HAP-1 (cell line): ENCODE measurements at regions not wholly inside any gene's neighbourhood (a gene's known extent, or its start where the extent isn't known, plus 50 kb on each side); places are given as distances from the start of the nearest gene placed in this dataset.
"Not testable (repeated sequence)": the region's sequence is repeated elsewhere in the genome, so short reads cannot be mapped to it uniquely, and the experiment has no call there.

ENCODE experiments used
- DNase-seq, 2 experiments: peaks; one replicate each; pipeline ENCODE4 v3.0.0-alpha.2; 2016 to 2020; ENCODE audit warnings: low spot score in 2 of 2
- H3K27me3 ChIP-seq: fragments of 250-450 bp; sonication (Bioruptor Pico); 2 replicates; pipeline ENCODE4 v1.5.1; 2020; ENCODE audit warnings: low read depth, mild to moderate bottlenecking, moderate library complexity
- H3K36me3 ChIP-seq: fragments of 250-450 bp; sonication (Bioruptor Pico); replicated peaks from 2 replicates; pipeline ENCODE4 v1.5.1; 2020; ENCODE audit warnings: mild to moderate bottlenecking
- H3K4me1 ChIP-seq: fragments of 250-450 bp; sonication (Bioruptor Pico); 2 replicates; pipeline ENCODE4 v1.5.1; 2020; ENCODE audit warnings: mild to moderate bottlenecking
- H3K4me3 ChIP-seq: fragments of 250-450 bp; sonication (Bioruptor Pico); 2 replicates; pipeline ENCODE4 v1.5.1; 2020; ENCODE audit warnings: mild to moderate bottlenecking, moderate library complexity
- H3K9me3 ChIP-seq: fragments of 250-450 bp; sonication (Bioruptor Pico); 2 replicates; pipeline ENCODE4 v1.5.1; 2020; ENCODE audit warnings: mild to moderate bottlenecking, moderate library complexity
- in situ Hi-C: fragments of 300-500 bp; cut with MboI; formaldehyde crosslinking; loops from 3 replicates; pipeline ENCODE4 v1.14.3; 2020; ENCODE audit warnings: low sequenced_read_pairs, inconsistent platforms, mixed read lengths

GRCh38 chr2:59385971-59386370 is 1144.8 kb upstream of the FANCL start:
- DNase-seq = no peak
- no peaks in the 10 kb centered on the region for H3K4me1 ChIP-seq
- H3K9me3 ChIP-seq = no peaks in the 10 kb centered on the region
- H3K36me3 ChIP-seq = no peaks in the 10 kb centered on the region
- H3K27me3 ChIP-seq = no peaks in the 10 kb centered on the region
- H3K4me3 ChIP-seq = no peak overlapping the region
- in situ Hi-C loops = no loop called here

GRCh38 chr2:59383473-59383872 is 1142.3 kb upstream of the FANCL start:
- Histone ChIP-seq H3K9me3 (no peaks in the 10 kb centered on the region), H3K4me1 (no peaks in the 10 kb centered on the region), H3K27me3 (no peaks in the 10 kb centered on the region), H3K4me3 (no peak overlapping the region), H3K36me3 (no peaks in the 10 kb centered on the region)
- in situ Hi-C loops = no loop called here
- no peak for DNase-seq

DNA sequence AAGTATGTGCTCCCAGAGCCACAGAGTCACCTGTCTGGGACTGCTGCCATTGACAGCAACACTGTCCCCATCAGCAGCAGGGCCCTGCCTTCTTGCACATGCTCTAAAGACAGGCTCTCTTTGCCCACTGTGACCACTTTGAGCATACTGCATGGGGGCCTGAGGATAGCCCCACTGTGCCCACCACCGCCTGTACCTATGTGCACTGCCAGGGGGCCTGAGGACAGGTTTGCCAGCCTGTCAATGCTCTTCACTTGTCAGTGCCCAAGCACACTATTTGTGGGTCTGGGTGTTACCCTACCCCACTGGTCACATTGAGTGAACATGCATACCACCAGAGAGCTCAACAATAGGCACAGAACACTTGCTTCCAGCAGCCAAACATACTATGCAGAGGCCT is 1137.0 kb upstream of the FANCL start:
- in situ Hi-C loops = no loop called here
- Histone ChIP-seq H3K4me3 (no peak overlapping the region), H3K4me1 (no peaks in the 10 kb centered on the region), H3K9me3 (no peaks in the 10 kb centered on the region), H3K27me3 (no peaks in the 10 kb centered on the region), H3K36me3 (no peaks in the 10 kb centered on the region)
- DNase-seq = no peak

GRCh38 chr2:59366288-59366687 is 1125.2 kb upstream of the FANCL start:
- H3K4me1 ChIP-seq = no peaks in the 10 kb centered on the region
- no peak overlapping the region for H3K4me3 ChIP-seq
- no peaks in the 10 kb centered on the region for H3K36me3 ChIP-seq
- in situ Hi-C loops = no loop called here
- no peak for DNase-seq
- H3K27me3 ChIP-seq = no peaks in the 10 kb centered on the region
- H3K9me3 ChIP-seq = no peaks in the 10 kb centered on the region

DNA sequence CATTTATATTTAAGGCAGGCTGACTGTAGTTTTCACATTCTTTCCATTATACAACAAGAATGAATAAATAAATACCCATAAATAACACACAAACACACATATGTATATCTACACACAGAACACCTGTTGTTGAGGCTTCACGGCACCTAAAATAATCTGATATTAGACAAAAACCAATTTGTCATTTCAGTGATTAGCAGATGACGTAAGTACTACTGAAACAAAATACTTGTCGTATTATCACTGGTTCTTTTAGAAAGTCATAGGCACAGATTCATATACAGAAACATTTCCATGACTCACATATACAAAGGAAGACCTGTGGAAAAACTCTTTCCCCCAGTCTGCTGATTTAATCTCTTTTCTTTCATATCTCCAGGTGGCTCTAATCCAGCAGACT is 1113.4 kb upstream of the FANCL start:
- Histone ChIP-seq H3K36me3 (no peaks in the 10 kb centered on the region), H3K9me3 (no peaks in the 10 kb centered on the region), H3K27me3 (peaks cover 4% of the 10 kb centered on the region; the same call in 1 of the 2 replicates), H3K4me1 (no peaks in the 10 kb centered on the region), H3K4me3 (no peak overlapping the region)
- DNase-seq = no peak
- in situ Hi-C loops = no loop called here

DNA sequence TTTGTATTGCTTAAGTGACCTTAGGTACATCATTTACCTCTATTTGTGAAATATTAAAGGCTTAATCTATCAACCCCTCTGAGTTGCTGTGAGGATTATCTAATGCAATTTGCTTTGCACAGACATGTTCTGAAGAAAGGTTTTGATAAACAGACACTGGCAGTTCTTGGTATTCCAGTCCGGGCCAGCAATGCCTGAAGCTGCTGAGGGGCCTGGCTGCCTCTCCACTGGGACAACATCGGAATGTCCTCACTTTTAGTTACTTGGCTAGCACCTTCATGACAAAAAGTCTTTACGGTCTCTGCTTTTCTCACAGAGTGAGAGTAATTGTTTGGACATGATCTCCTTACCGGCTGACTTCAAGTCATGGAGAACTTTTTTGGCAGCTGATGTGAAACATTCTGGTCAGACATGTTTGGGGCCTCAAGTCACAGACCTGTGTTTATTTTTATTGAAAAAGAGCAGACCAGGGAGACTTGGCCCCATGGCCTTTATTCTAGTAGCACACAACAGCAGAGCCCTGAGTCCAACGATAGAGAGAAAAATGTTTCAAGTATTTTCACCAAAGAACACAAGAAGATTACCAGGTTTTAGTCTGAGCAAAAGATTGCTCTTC is 1112.3 kb upstream of the FANCL start:
- no peaks in the 10 kb centered on the region for H3K9me3 ChIP-seq
- in situ Hi-C loops = no loop called here
- no peaks in the 10 kb centered on the region for H3K36me3 ChIP-seq
- peaks cover 4% of the 10 kb centered on the region; the same call in 1 of the 2 replicates for H3K27me3 ChIP-seq
- H3K4me1 ChIP-seq = no peaks in the 10 kb centered on the region
- no peak overlapping the region for H3K4me3 ChIP-seq
- DNase-seq = no peak

GRCh38 chr2:59342166-59342565 is 1101.0 kb upstream of the FANCL start:
- Histone ChIP-seq H3K36me3 (no peaks in the 10 kb centered on the region), H3K27me3 (no peaks in the 10 kb centered on the region), H3K4me1 (peaks cover 2% of the 10 kb centered on the region; the same call in 1 of the 2 replicates), H3K9me3 (no peaks in the 10 kb centered on the region), H3K4me3 (no peak overlapping the region)
- peak; percentile 20 to 78 for DNase-seq
- in situ Hi-C loops = no loop called here

GRCh38 chr2:59339837-59340207 is 1098.7 kb upstream of the FANCL start:
- DNase-seq = no peak
- Histone ChIP-seq H3K36me3 (no peaks in the 10 kb centered on the region), H3K4me1 (peaks cover 2% of the 10 kb centered on the region; the same call in 1 of the 2 replicates), H3K9me3 (no peaks in the 10 kb centered on the region), H3K4me3 (no peak overlapping the region), H3K27me3 (no peaks in the 10 kb centered on the region)
- in situ Hi-C loops = no loop called here

DNA sequence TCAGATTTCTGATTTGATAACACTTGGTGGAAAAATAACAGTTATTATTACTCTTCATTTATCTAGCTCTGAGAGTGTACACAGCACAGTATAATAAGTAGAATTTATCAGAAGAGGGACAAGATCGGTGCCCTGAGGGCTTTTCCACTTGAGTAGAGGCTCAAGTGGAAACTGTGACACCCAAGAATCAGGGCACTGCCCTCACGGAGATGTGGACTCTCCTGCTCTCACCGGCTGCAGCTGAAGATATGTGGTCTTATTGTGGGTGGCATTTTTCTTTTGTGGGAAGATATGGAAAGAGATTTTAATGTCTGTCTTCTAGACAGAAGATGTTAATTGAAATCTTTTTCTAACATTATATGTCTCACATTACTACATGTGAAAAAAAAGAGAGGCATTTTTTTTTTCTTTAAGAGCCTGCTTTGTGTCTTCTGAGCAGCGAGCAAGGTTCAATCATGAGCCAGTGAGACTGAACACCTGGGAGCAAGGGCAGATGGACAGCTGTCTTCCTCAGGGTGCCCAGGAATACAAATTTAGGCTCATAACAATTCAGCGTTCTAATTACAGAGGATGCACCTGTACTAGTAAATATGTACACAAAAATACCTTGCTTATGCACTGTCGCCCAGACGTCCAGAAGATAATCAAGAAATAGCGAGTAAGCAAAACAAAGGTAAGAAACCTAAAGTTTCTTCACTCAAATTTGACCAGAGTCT is 1098.2 kb upstream of the FANCL start:
- Histone ChIP-seq H3K4me1 (peaks cover 2% of the 10 kb centered on the region; the same call in 1 of the 2 replicates), H3K27me3 (no peaks in the 10 kb centered on the region), H3K9me3 (no peaks in the 10 kb centered on the region), H3K36me3 (no peaks in the 10 kb centered on the region), H3K4me3 (no peak overlapping the region)
- no peak for DNase-seq
- in situ Hi-C loops = no loop called here

GRCh38 chr2:59333007-59333406 is 1091.9 kb upstream of the FANCL start:
- Histone ChIP-seq H3K27me3 (no peaks in the 10 kb centered on the region), H3K4me1 (no peaks in the 10 kb centered on the region), H3K36me3 (no peaks in the 10 kb centered on the region), H3K9me3 (no peaks in the 10 kb centered on the region), H3K4me3 (no peak overlapping the region)
- DNase-seq = no peak
- in situ Hi-C loops = no loop called here

GRCh38 chr2:59326581-59327365 is 1085.6 kb upstream of the FANCL start:
- in situ Hi-C loops, H3K9me3 ChIP-seq, H3K4me1 ChIP-seq, DNase-seq, H3K36me3 ChIP-seq, H3K27me3 ChIP-seq, H3K4me3 ChIP-seq: not testable (repeated sequence)

DNA sequence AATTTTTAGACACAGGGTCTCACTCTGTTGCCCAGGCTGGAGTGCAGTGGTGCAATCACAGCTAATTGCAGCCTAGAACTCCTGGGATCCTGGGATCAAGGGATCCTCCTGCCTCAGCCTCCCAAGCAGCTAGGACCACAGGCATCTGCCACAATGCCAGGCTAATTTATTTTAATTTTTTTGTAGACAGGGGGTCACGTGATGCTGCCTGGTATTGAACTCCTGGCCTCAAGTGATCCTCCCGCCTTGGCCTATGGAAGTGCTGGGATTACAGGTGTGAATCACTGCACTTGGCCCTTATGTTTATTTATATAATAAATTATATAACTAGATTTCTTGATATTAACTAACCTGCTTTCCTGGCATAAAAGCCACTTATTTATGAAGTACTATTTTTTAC is 1081.7 kb upstream of the FANCL start:
- Histone ChIP-seq H3K36me3 (no peaks in the 10 kb centered on the region), H3K4me1 (no peaks in the 10 kb centered on the region), H3K9me3 (no peaks in the 10 kb centered on the region), H3K27me3 (no peaks in the 10 kb centered on the region), H3K4me3 (no peak overlapping the region)
- in situ Hi-C loops = no loop called here
- DNase-seq = no peak

DNA sequence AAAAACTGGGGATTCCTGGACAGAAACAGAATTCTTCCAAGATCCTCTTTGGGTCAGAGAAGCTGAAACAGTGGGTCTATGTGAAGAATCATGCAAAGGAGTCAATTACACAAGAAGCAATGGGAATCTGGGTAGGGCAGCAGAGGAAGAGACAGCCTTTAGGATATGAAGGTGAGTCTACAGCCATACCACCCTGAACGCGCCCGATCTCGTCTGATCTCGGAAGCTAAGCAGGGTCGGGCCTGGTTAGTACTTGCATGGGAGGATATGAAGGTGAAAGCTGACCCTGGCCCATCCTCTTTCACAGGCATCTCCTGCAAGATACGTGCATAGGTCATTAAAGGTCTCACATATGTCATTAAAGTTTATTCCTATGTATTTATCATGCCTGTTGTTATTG is 1080.9 kb upstream of the FANCL start:
- Histone ChIP-seq H3K9me3 (no peaks in the 10 kb centered on the region), H3K27me3 (no peaks in the 10 kb centered on the region), H3K4me1 (no peaks in the 10 kb centered on the region), H3K36me3 (no peaks in the 10 kb centered on the region), H3K4me3 (no peak overlapping the region)
- in situ Hi-C loops = no loop called here
- DNase-seq = no peak
